H1 (cell line): ENCODE measurements at regions not wholly inside any gene's neighbourhood (a gene's known extent, or its start where the extent isn't known, plus 50 kb on each side); places are given as distances from the start of the nearest gene placed in this dataset.
A peak's percentile ranks its signal among the peaks of the same experiment; 100 is the strongest.

ENCODE experiments used
- CTCF ChIA-PET: fragments of 300-600 bp; sonication (Branson Sonifier 250); formaldehyde crosslinking; loops from one replicate; lab custom pipeline; 2021; ENCODE audit not compliant: partially characterized antibody; lab: Charles Lee
- POLR2A ChIA-PET: fragments of 300-600 bp; sonication (Branson Sonifier 250); formaldehyde crosslinking; loops from one replicate; lab custom pipeline; 2021; ENCODE audit warnings: inconsistent platforms; ENCODE audit not compliant: partially characterized antibody; lab: Charles Lee
- DNase-seq, 2 experiments: peaks; one replicate each; pipeline versions ENCODE4 v3.0.0 to v3.0.0-alpha.2; 2010 to 2022; ENCODE audit warnings: low spot score in 2 of 2, low read depth in 1 of 2, mixed read lengths in 1 of 2
- FAIRE-seq: peaks from 2 replicates; lab custom pipeline; 2011; peaks lifted over from hg19 to GRCh38; lab: Jason Lieb, UNC
- H2AFZ ChIP-seq: 2 replicates; pipeline ENCODE4 v1.8.1; 2012; ENCODE audit warnings: low read length, inconsistent platforms
- H2AK5ac ChIP-seq: 2 replicates; pipeline ENCODE4 v1.6.1; 2013; ENCODE audit warnings: low read depth, low read length
- H2BK120ac ChIP-seq: replicated peaks from 2 replicates; pipeline ENCODE3; 2013; ENCODE audit warnings: low read depth, low read length, inconsistent platforms
- H2BK12ac ChIP-seq: 2 replicates; pipeline ENCODE4 v1.6.1; 2013; ENCODE audit warnings: low read depth, low read length
- H2BK15ac ChIP-seq: 2 replicates; pipeline ENCODE4 v1.6.1; 2013; ENCODE audit warnings: low read length
- H2BK20ac ChIP-seq: 2 replicates; pipeline ENCODE4 v1.6.1; 2013; ENCODE audit warnings: low read length
- H2BK5ac ChIP-seq: 2 replicates; pipeline ENCODE4 v1.6.1; 2013; ENCODE audit warnings: low read depth, low read length
- H3K14ac ChIP-seq: 2 replicates; pipeline ENCODE4 v1.6.1; 2013; ENCODE audit warnings: inconsistent platforms; ENCODE audit not compliant: insufficient read length
- H3K18ac ChIP-seq: 2 replicates; pipeline ENCODE4 v1.6.1; 2013; ENCODE audit warnings: low read length; ENCODE audit errors: extremely low read depth
- H3K23ac ChIP-seq: 2 replicates; pipeline ENCODE4 v1.6.1; 2013; ENCODE audit warnings: inconsistent platforms; ENCODE audit not compliant: insufficient read length
- H3K23me2 ChIP-seq: 2 replicates; pipeline ENCODE4 v1.6.1; 2013; ENCODE audit warnings: low read depth, low read length
- H3K27ac ChIP-seq: 2 replicates; pipeline ENCODE4 v1.6.1; 2011; ENCODE audit warnings: low read depth, low read length, inconsistent platforms
- H3K27me3 ChIP-seq, 4 experiments: replicated peaks in 1 of 4; 1 replicate in 1 of 4; 2 replicates in 3 of 4; pipeline versions ENCODE4 v1.6.1 to v1.8.1; 2011 to 2013; ENCODE audit warnings: low read length in 3 of 4, mild to moderate bottlenecking in 3 of 4, inconsistent platforms in 2 of 4, mixed read lengths in 2 of 4, moderate library complexity in 1 of 4; ENCODE audit not compliant: control insufficient read depth in 3 of 4, insufficient read depth in 3 of 4; ENCODE audit errors: extremely low read depth in 1 of 4
- H3K36me3 ChIP-seq, 4 experiments: 2 replicates each; pipeline versions ENCODE4 v1.6.1 to v1.8.1; 2011 to 2013; ENCODE audit warnings: mild to moderate bottlenecking in 4 of 4, low read length in 3 of 4, moderate library complexity in 2 of 4, control low read depth in 1 of 4, inconsistent platforms in 1 of 4; ENCODE audit not compliant: insufficient read depth in 4 of 4, control insufficient read depth in 2 of 4
- H3K4ac ChIP-seq: replicated peaks from 2 replicates; pipeline ENCODE3; 2013; ENCODE audit warnings: low read length, low read depth, mixed read lengths, inconsistent platforms; ENCODE audit not compliant: insufficient read length
- H3K4me1 ChIP-seq, 4 experiments: replicated peaks in 1 of 4; 1 replicate in 1 of 4; 2 replicates in 3 of 4; pipeline versions ENCODE4 v1.6.1 to v1.8.1; 2011 to 2013; ENCODE audit warnings: low read length in 3 of 4, inconsistent platforms in 2 of 4, mixed read lengths in 1 of 4; ENCODE audit not compliant: insufficient read depth in 4 of 4, control insufficient read depth in 3 of 4
- H3K4me2 ChIP-seq, 2 experiments: 2 replicates each; pipeline versions ENCODE4 v1.6.1 to v1.8.1; 2011 to 2013; ENCODE audit warnings: low read depth in 2 of 2, low read length in 2 of 2, control low read depth in 1 of 2, inconsistent platforms in 1 of 2, mild to moderate bottlenecking in 1 of 2; ENCODE audit not compliant: insufficient read depth in 1 of 2
- H3K4me3 ChIP-seq, 4 experiments: fragments of 200-600, 300-600 bp in 1 of 4; sonication (generic), shearing (Covaris generic), sonication (Bioruptor Twin) in 1 of 4; 2 replicates each; pipeline versions ENCODE4 v1.5.1 to v1.8.1; 2011 to 2016; ENCODE audit warnings: low read length in 4 of 4, low read depth in 3 of 4, control low read depth in 2 of 4, inconsistent platforms in 2 of 4, mild to moderate bottlenecking in 2 of 4, mixed read lengths in 1 of 4, moderate library complexity in 1 of 4; ENCODE audit not compliant: insufficient read depth in 2 of 4; ENCODE audit errors: extremely low read depth in 1 of 4
- H3K56ac ChIP-seq: replicated peaks from 2 replicates; pipeline ENCODE3; 2013; ENCODE audit warnings: low read depth, mild to moderate bottlenecking, mixed read lengths, low read length, inconsistent platforms; ENCODE audit not compliant: insufficient read length
- H3K79me1 ChIP-seq: 2 replicates; pipeline ENCODE4 v1.6.1; 2013; ENCODE audit warnings: low read depth, low read length, control low read depth
- H3K79me2 ChIP-seq, 2 experiments: 2 replicates each; pipeline versions ENCODE4 v1.6.1 to v1.8.1; 2012 to 2013; ENCODE audit warnings: low read length in 2 of 2, mild to moderate bottlenecking in 2 of 2, inconsistent platforms in 1 of 2; ENCODE audit not compliant: insufficient read depth in 2 of 2, control insufficient read depth in 1 of 2
- H3K9ac ChIP-seq, 4 experiments: replicated peaks in 1 of 4; 1 replicate in 1 of 4; 2 replicates in 3 of 4; pipeline versions ENCODE4 v1.6.1 to v1.8.1; 2011 to 2013; ENCODE audit warnings: low read depth in 3 of 4, low read length in 3 of 4, control low read depth in 2 of 4, mild to moderate bottlenecking in 2 of 4, moderate library complexity in 2 of 4, inconsistent platforms in 1 of 4; ENCODE audit errors: extremely low read depth in 1 of 4
- H3K9me3 ChIP-seq, 2 experiments: 2 replicates each; pipeline versions ENCODE4 v1.6.1 to v1.8.1; 2012 to 2013; ENCODE audit warnings: mild to moderate bottlenecking in 2 of 2, moderate library complexity in 2 of 2, control low read depth in 1 of 2, inconsistent platforms in 1 of 2, low read depth in 1 of 2, low read length in 1 of 2, mixed read lengths in 1 of 2; ENCODE audit not compliant: insufficient read depth in 2 of 2
- H4K20me1 ChIP-seq, 2 experiments: replicated peaks in 1 of 2; 2 replicates each; pipeline versions ENCODE3 to v1.8.1; 2011 to 2013; ENCODE audit warnings: inconsistent platforms in 2 of 2, low read length in 2 of 2, mild to moderate bottlenecking in 1 of 2; ENCODE audit not compliant: insufficient read depth in 2 of 2, control insufficient read depth in 1 of 2
- H4K5ac ChIP-seq: 2 replicates; pipeline ENCODE4 v1.6.1; 2013; ENCODE audit warnings: low read length, low read depth, mixed read lengths, inconsistent platforms; ENCODE audit not compliant: insufficient read length
- H4K8ac ChIP-seq: 2 replicates; pipeline ENCODE4 v1.8.0; 2013; ENCODE audit warnings: mild to moderate bottlenecking, moderate library complexity, low read length, inconsistent platforms; ENCODE audit not compliant: insufficient read depth; ENCODE audit errors: extremely low read depth
- H4K91ac ChIP-seq: replicated peaks from 2 replicates; pipeline ENCODE3; 2013; ENCODE audit warnings: low read length, mixed read lengths, inconsistent platforms; ENCODE audit not compliant: insufficient read length
- WGBS, 2 experiments: shearing (Covaris generic) in 1 of 2; methylation state at CpG; one replicate each; pipeline versions ENCODE4 v1.1.6 to v1.1.7; 2013 to 2015; ENCODE audit warnings: low lambda C conversion rate in 2 of 2, mixed read lengths in 2 of 2, inconsistent platforms in 1 of 2, low coverage in 1 of 2, missing lambda C conversion rate in 1 of 2; ENCODE audit not compliant: insufficient replicate concordance in 2 of 2, insufficient coverage in 1 of 2, insufficient read length in 1 of 2; ENCODE audit errors: extremely low coverage in 1 of 2, missing lambda C conversion rate in 1 of 2; 5-methylcytosine and 5-hydroxymethylcytosine counted together
- TF ChIP-seq, protein P1 (sequence below): IDR thresholded peaks from 2 replicates; pipeline ENCODE4 v1.6.1; 2012; ENCODE audit warnings: inconsistent platforms

DNA sequence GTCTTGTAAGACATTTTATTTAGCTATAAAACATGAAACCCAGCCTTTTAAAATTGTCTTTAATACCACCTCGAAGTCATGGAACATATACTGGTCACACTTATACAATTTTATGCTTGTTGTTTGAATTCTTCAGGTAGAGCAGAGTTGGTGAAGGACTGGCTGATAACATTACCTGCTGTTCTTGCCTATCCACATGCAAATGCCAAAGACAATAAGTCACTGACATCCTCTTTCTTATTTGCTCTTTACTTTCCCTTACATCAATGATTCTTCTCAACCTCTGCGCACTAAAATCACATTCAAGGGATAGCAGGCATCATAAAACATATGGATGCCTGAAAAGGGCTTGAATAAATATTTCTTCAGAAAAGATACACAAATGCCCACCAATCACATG lies 392.5 kb upstream of the ATP11B start:
- peaks cover 0 to 3% (median 2%) of the 10 kb centered on the region in 4 experiments; a peak in 6 of 7 replicates for H3K4me1 ChIP-seq
- H2AFZ ChIP-seq: no peak overlapping the region
- no peaks in the 10 kb centered on the region for H3K23me2 ChIP-seq
- H2AK5ac ChIP-seq: no peak overlapping the region
- H4K20me1 ChIP-seq: no peaks in the 10 kb centered on the region
- no peak overlapping the region for H4K91ac ChIP-seq
- no peak overlapping the region for H3K23ac ChIP-seq
- no peak overlapping the region for H3K14ac ChIP-seq
- H3K9ac ChIP-seq: no peak overlapping the region
- POLR2A ChIA-PET: no interaction called here
- H3K4me3 ChIP-seq: 0 out of 8 replicates have a peak overlapping the region, but pooled peaks of 1 of the 4 experiments have one; percentile 3
- H3K27ac ChIP-seq: no peak overlapping the region
- H3K56ac ChIP-seq: no peak overlapping the region
- H2BK15ac ChIP-seq: no peak overlapping the region
- H2BK5ac ChIP-seq: no peak overlapping the region
- no peaks in the 10 kb centered on the region for H3K36me3 ChIP-seq
- no peaks in the 10 kb centered on the region for H3K79me2 ChIP-seq
- H4K5ac ChIP-seq: no peak overlapping the region
- H4K8ac ChIP-seq: no peak overlapping the region
- CTCF ChIA-PET: interaction anchor here (1.1 kb wide), 1 partner anchor 701 kb away, joined by 3 read pairs; no protein-coding TSS in a partner anchor
- no peaks in the 10 kb centered on the region for H3K79me1 ChIP-seq
- H2BK20ac ChIP-seq: no peak overlapping the region
- H3K4me2 ChIP-seq: no peak overlapping the region
- FAIRE-seq (peak; percentile 88), DNase-seq (no peak)
- no peak overlapping the region for H3K4ac ChIP-seq
- H3K18ac ChIP-seq: no peak overlapping the region
- H2BK12ac ChIP-seq: no peak overlapping the region
- H3K9me3 ChIP-seq: no peaks in the 10 kb centered on the region
- WGBS, 2 experiments: 41% methylated on average over 2 of the region's 2 CpGs; no CpG with 5 or more reads in 1 of the 2 experiments
- no peaks in the 10 kb centered on the region for H3K27me3 ChIP-seq
- no peak overlapping the region for H2BK120ac ChIP-seq
- TF ChIP-seq, protein P1, sequence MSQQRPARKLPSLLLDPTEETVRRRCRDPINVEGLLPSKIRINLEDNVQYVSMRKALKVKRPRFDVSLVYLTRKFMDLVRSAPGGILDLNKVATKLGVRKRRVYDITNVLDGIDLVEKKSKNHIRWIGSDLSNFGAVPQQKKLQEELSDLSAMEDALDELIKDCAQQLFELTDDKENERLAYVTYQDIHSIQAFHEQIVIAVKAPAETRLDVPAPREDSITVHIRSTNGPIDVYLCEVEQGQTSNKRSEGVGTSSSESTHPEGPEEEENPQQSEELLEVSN: no peak
